ENCODE measurements at regions not wholly inside any gene's neighbourhood (a gene's known extent, or its start where the extent isn't known, plus 50 kb on each side); places are given as distances from the start of the nearest gene placed in this dataset.
"Not testable (repeated sequence)": the region's sequence is repeated elsewhere in the genome, so short reads cannot be mapped to it uniquely, and the experiment has no call there.

GRCh38 chr1:188794969-188795368 is 1682.7 kb downstream of the BRINP3 start:
- POLR2A ChIA-PET = no interaction called here
- DNase-seq = no peak
- H3K27me3 Mint-ChIP-seq = no peaks in the 10 kb centered on the region
- H3K36me3 ChIP-seq (ENCODE audit: insufficient read depth, low read length) = no peaks in the 10 kb centered on the region
- H3K4me3 ChIP-seq (ENCODE audit: low read length) = no peak overlapping the region
- H3K4me1 ChIP-seq (ENCODE audit: insufficient read depth, low read length) = no peaks in the 10 kb centered on the region
- no peak overlapping the region for H3K4me3 Mint-ChIP-seq
- CTCF ChIA-PET = no interaction called here
- H3K9me3 Mint-ChIP-seq = peaks cover 1 to 18% (median 7%) of the 10 kb centered on the region in 5 donors
- H3K27ac Mint-ChIP-seq = no peak overlapping the region
- no peaks in the 10 kb centered on the region for H3K27me3 ChIP-seq (ENCODE audit: insufficient read depth, low read length, poor library complexity, severe bottlenecking)
- no peak overlapping the region for H3K27ac ChIP-seq (ENCODE audit: low read depth, low read length)
- H3K4me1 Mint-ChIP-seq = no peaks in the 10 kb centered on the region
- H3K9me3 ChIP-seq (ENCODE audit: low read length) = no peaks in the 10 kb centered on the region
- H3K36me3 Mint-ChIP-seq = peaks cover 0 to 2% (median 0%) of the 10 kb centered on the region in 3 donors

GRCh38 chr1:188812153-188812552 is 1665.5 kb downstream of the BRINP3 start:
- H3K4me3 ChIP-seq (ENCODE audit: low read length); H3K4me1 ChIP-seq (ENCODE audit: insufficient read depth, low read length); CTCF ChIA-PET; H3K27me3 Mint-ChIP-seq; H3K4me3 Mint-ChIP-seq; H3K27ac Mint-ChIP-seq; H3K36me3 ChIP-seq (ENCODE audit: insufficient read depth, low read length); H3K36me3 Mint-ChIP-seq; H3K27ac ChIP-seq (ENCODE audit: low read depth, low read length); H3K4me1 Mint-ChIP-seq; H3K9me3 ChIP-seq (ENCODE audit: low read length); DNase-seq; POLR2A ChIA-PET; H3K27me3 ChIP-seq (ENCODE audit: insufficient read depth, low read length, poor library complexity, severe bottlenecking): not testable (repeated sequence)
- peaks cover 9 to 37% (median 21%) of the 10 kb centered on the region in 5 donors for H3K9me3 Mint-ChIP-seq

GRCh38 chr1:188812836-188813573 is 1664.7 kb downstream of the BRINP3 start:
- CTCF ChIA-PET = not testable (repeated sequence)

GRCh38 chr1:188817814-188818213 is 1659.8 kb downstream of the BRINP3 start:
- DNase-seq = no peak
- Mint-ChIP-seq H3K9me3 (peaks cover 3 to 22% (median 9%) of the 10 kb centered on the region in 5 donors), H3K27ac (no peak overlapping the region), H3K4me3 (no peak overlapping the region), H3K27me3 (no peaks in the 10 kb centered on the region), H3K36me3 (no peaks in the 10 kb centered on the region), H3K4me1 (no peaks in the 10 kb centered on the region)
- no peak overlapping the region for H3K4me3 ChIP-seq (ENCODE audit: low read length)
- ChIA-PET POLR2A (no interaction called here), CTCF (no interaction called here)
- H3K36me3 ChIP-seq (ENCODE audit: insufficient read depth, low read length) = no peaks in the 10 kb centered on the region
- no peaks in the 10 kb centered on the region for H3K4me1 ChIP-seq (ENCODE audit: insufficient read depth, low read length)
- no peaks in the 10 kb centered on the region for H3K9me3 ChIP-seq (ENCODE audit: low read length)
- H3K27me3 ChIP-seq (ENCODE audit: insufficient read depth, low read length, poor library complexity, severe bottlenecking) = no peaks in the 10 kb centered on the region
- no peak overlapping the region for H3K27ac ChIP-seq (ENCODE audit: low read depth, low read length)

More at GRCh38 chr1:188812836-188813573, 1664.7 kb downstream of the BRINP3 start:
- POLR2A ChIA-PET; H3K4me3 ChIP-seq (ENCODE audit: low read length); H3K9me3 ChIP-seq (ENCODE audit: low read length); H3K27ac ChIP-seq (ENCODE audit: low read depth, low read length); H3K4me1 Mint-ChIP-seq; H3K4me1 ChIP-seq (ENCODE audit: insufficient read depth, low read length); H3K27me3 Mint-ChIP-seq; DNase-seq; H3K36me3 Mint-ChIP-seq; H3K27ac Mint-ChIP-seq; H3K27me3 ChIP-seq (ENCODE audit: insufficient read depth, low read length, poor library complexity, severe bottlenecking); H3K36me3 ChIP-seq (ENCODE audit: insufficient read depth, low read length); H3K4me3 Mint-ChIP-seq: not testable (repeated sequence)
- H3K9me3 Mint-ChIP-seq = peaks cover 10 to 35% (median 21%) of the 10 kb centered on the region in 5 donors

- no peaks in the 10 kb centered on the region for H3K9me3 ChIP-seq (ENCODE audit: low read length)
- no peak overlapping the region for H3K27ac ChIP-seq (ENCODE audit: low read depth, low read length)
- peaks cover 0 to 19% (median 3%) of the 10 kb centered on the region in 5 donors for H3K9me3 Mint-ChIP-seq
- CTCF ChIA-PET = no interaction called here
- no peak overlapping the region for H3K27ac Mint-ChIP-seq
- H3K4me1 Mint-ChIP-seq = no peaks in the 10 kb centered on the region
- no peaks in the 10 kb centered on the region for H3K27me3 ChIP-seq (ENCODE audit: insufficient read depth, low read length, poor library complexity, severe bottlenecking)
- H3K36me3 ChIP-seq (ENCODE audit: insufficient read depth, low read length) = no peaks in the 10 kb centered on the region
- no peak overlapping the region for H3K4me3 Mint-ChIP-seq
- no peaks in the 10 kb centered on the region for H3K4me1 ChIP-seq (ENCODE audit: insufficient read depth, low read length)
- POLR2A ChIA-PET = no interaction called here
- H3K4me3 ChIP-seq (ENCODE audit: low read length) = no peak overlapping the region
- DNase-seq = no peak
- H3K27me3 Mint-ChIP-seq = no peaks in the 10 kb centered on the region
- no peaks in the 10 kb centered on the region for H3K36me3 Mint-ChIP-seq
These were observed 1655.4 kb downstream of the BRINP3 start for GRCh38 chr1:188822248-188822647.

GRCh38 chr1:188825471-188825870 is 1652.2 kb downstream of the BRINP3 start:
- Mint-ChIP-seq H3K27ac (no peak overlapping the region), H3K27me3 (no peaks in the 10 kb centered on the region), H3K4me1 (no peaks in the 10 kb centered on the region), H3K4me3 (no peak overlapping the region), H3K36me3 (no peaks in the 10 kb centered on the region), H3K9me3 (peaks cover 0 to 27% (median 5%) of the 10 kb centered on the region in 5 donors)
- no peaks in the 10 kb centered on the region for H3K9me3 ChIP-seq (ENCODE audit: low read length)
- CTCF ChIA-PET = no interaction called here
- DNase-seq = no peak
- H3K4me3 ChIP-seq (ENCODE audit: low read length) = no peak overlapping the region
- H3K4me1 ChIP-seq (ENCODE audit: insufficient read depth, low read length) = no peaks in the 10 kb centered on the region
- H3K27ac ChIP-seq (ENCODE audit: low read depth, low read length) = no peak overlapping the region
- POLR2A ChIA-PET = no interaction called here
- no peaks in the 10 kb centered on the region for H3K27me3 ChIP-seq (ENCODE audit: insufficient read depth, low read length, poor library complexity, severe bottlenecking)
- H3K36me3 ChIP-seq (ENCODE audit: insufficient read depth, low read length) = no peaks in the 10 kb centered on the region

- Histone ChIP-seq H3K27ac (ENCODE audit: low read depth, low read length) (no peak overlapping the region), H3K4me1 (ENCODE audit: insufficient read depth, low read length) (no peaks in the 10 kb centered on the region), H3K36me3 (ENCODE audit: insufficient read depth, low read length) (no peaks in the 10 kb centered on the region), H3K4me3 (ENCODE audit: low read length) (no peak overlapping the region), H3K27me3 (ENCODE audit: insufficient read depth, low read length, poor library complexity, severe bottlenecking) (no peaks in the 10 kb centered on the region), H3K9me3 (ENCODE audit: low read length) (no peaks in the 10 kb centered on the region)
- no peaks in the 10 kb centered on the region for H3K36me3 Mint-ChIP-seq
- DNase-seq = no peak
- POLR2A ChIA-PET = no interaction called here
- CTCF ChIA-PET = no interaction called here
- H3K27ac Mint-ChIP-seq = no peak overlapping the region
- no peak overlapping the region for H3K4me3 Mint-ChIP-seq
- H3K27me3 Mint-ChIP-seq = no peaks in the 10 kb centered on the region
- peaks cover 0 to 25% (median 5%) of the 10 kb centered on the region in 5 donors for H3K9me3 Mint-ChIP-seq
- H3K4me1 Mint-ChIP-seq = no peaks in the 10 kb centered on the region
These were observed 1650.9 kb downstream of the BRINP3 start for GRCh38 chr1:188826800-188827199.

- H3K4me3 ChIP-seq (ENCODE audit: low read length) = no peak overlapping the region
- CTCF ChIA-PET = no interaction called here
These were observed 1650.3 kb downstream of the BRINP3 start for GRCh38 chr1:188827400-188827799.

More at GRCh38 chr1:188827400-188827799, 1650.3 kb downstream of the BRINP3 start:
- Histone ChIP-seq H3K27me3 (ENCODE audit: insufficient read depth, low read length, poor library complexity, severe bottlenecking) (no peaks in the 10 kb centered on the region), H3K4me1 (ENCODE audit: insufficient read depth, low read length) (no peaks in the 10 kb centered on the region), H3K36me3 (ENCODE audit: insufficient read depth, low read length) (no peaks in the 10 kb centered on the region), H3K27ac (ENCODE audit: low read depth, low read length) (no peak overlapping the region), H3K9me3 (ENCODE audit: low read length) (no peaks in the 10 kb centered on the region)
- H3K4me1 Mint-ChIP-seq = no peaks in the 10 kb centered on the region
- no peak overlapping the region for H3K27ac Mint-ChIP-seq
- no peak for DNase-seq
- POLR2A ChIA-PET = no interaction called here
- no peak overlapping the region for H3K4me3 Mint-ChIP-seq
- peaks cover 0 to 26% (median 4%) of the 10 kb centered on the region in 5 donors for H3K9me3 Mint-ChIP-seq
- no peaks in the 10 kb centered on the region for H3K36me3 Mint-ChIP-seq
- H3K27me3 Mint-ChIP-seq = no peaks in the 10 kb centered on the region
